ENCODE measurements at regions not wholly inside any gene's neighbourhood (a gene's known extent, or its start where the extent isn't known, plus 50 kb on each side); places are given as distances from the start of the nearest gene placed in this dataset.
"Not testable (repeated sequence)": the region's sequence is repeated elsewhere in the genome, so short reads cannot be mapped to it uniquely, and the experiment has no call there.

- DNase-seq = not testable (repeated sequence)
Measured at GRCh38 chr4:188438391-188438824, 299.2 kb downstream of the TRIML1 start.

- DNase-seq = no peak
Measured at GRCh38 chr4:188439641-188440311, 300.5 kb downstream of the TRIML1 start.

- DNase-seq = no peak
Measured at GRCh38 chr4:188444500-188444899, 305.3 kb downstream of the TRIML1 start.

GRCh38 chr4:188448996-188449395 lies 309.8 kb downstream of the TRIML1 start:
- DNase-seq = not testable (repeated sequence)

- no peak for DNase-seq
Measured at GRCh38 chr4:188450571-188450970, 311.3 kb downstream of the TRIML1 start.

- DNase-seq = no peak
Measured at GRCh38 chr4:188452097-188452496, 312.9 kb downstream of the TRIML1 start.

GRCh38 chr4:188454575-188454974 lies 315.3 kb downstream of the TRIML1 start:
- DNase-seq = no peak

- DNase-seq = no peak
Measured at GRCh38 chr4:188455062-188455752, 316.0 kb downstream of the TRIML1 start.

- no peak for DNase-seq
Measured at GRCh38 chr4:188459381-188459780, 320.1 kb downstream of the TRIML1 start.

GRCh38 chr4:188463909-188464308 lies 324.7 kb downstream of the TRIML1 start:
- no peak for DNase-seq

GRCh38 chr4:188466001-188466400 lies 326.8 kb downstream of the TRIML1 start:
- no peak for DNase-seq

- DNase-seq = no peak
Measured at GRCh38 chr4:188484256-188484655, 345.0 kb downstream of the TRIML1 start.

- no peak for DNase-seq
Measured at GRCh38 chr4:188485906-188486305, 346.7 kb downstream of the TRIML1 start.

- DNase-seq = no peak
Measured at GRCh38 chr4:188492886-188493285, 353.6 kb downstream of the TRIML1 start.

- DNase-seq = no peak
Measured at GRCh38 chr4:188495169-188495568, 355.9 kb downstream of the TRIML1 start.

GRCh38 chr4:188511431-188511830 lies 372.2 kb downstream of the TRIML1 start:
- no peak for DNase-seq

GRCh38 chr4:188532751-188533150 lies 393.5 kb downstream of the TRIML1 start:
- no peak for DNase-seq

GRCh38 chr4:188534297-188534696 lies 395.1 kb downstream of the TRIML1 start:
- no peak for DNase-seq

GRCh38 chr4:188534917-188535316 lies 395.7 kb downstream of the TRIML1 start:
- no peak for DNase-seq

GRCh38 chr4:188536826-188537225 lies 397.6 kb downstream of the TRIML1 start:
- DNase-seq = no peak

- no peak for DNase-seq
Measured at GRCh38 chr4:188550296-188550695, 411.1 kb downstream of the TRIML1 start.

- DNase-seq = no peak
Measured at GRCh38 chr4:188551156-188551555, 411.9 kb downstream of the TRIML1 start.

GRCh38 chr4:188552741-188553275 lies 413.6 kb downstream of the TRIML1 start:
- DNase-seq = no peak

GRCh38 chr4:188554413-188554812 lies 415.2 kb downstream of the TRIML1 start:
- DNase-seq = no peak

All from activated naive CD4-positive, alpha-beta T cell (primary cell).